ENCODE measurements at regions not wholly inside any gene's neighbourhood (a gene's known extent, or its start where the extent isn't known, plus 50 kb on each side); places are given as distances from the start of the nearest gene placed in this dataset.

- TF ChIP-seq CTCF (IDR thresholded peaks at IDR 0.05) (no peak), POLR2A (IDR thresholded peaks at IDR 0.05) (no peak), EP300 (IDR thresholded peaks at IDR 0.05; ENCODE audit: low read depth) (no peak)
Observed at GRCh38 chrX:45372151-45372550, 171.5 kb upstream of the DIPK2B start.

Data from transverse colon (tissue), 3 donors.